NCI-H82 (cell line): ENCODE measurements at regions not wholly inside any gene's neighbourhood (a gene's known extent, or its start where the extent isn't known, plus 50 kb on each side); places are given as distances from the start of the nearest gene placed in this dataset.

Experiments
- DNase-seq: peaks from one replicate; lab custom pipeline; 2025; lab: John Stamatoyannopoulos, UW

DNA sequence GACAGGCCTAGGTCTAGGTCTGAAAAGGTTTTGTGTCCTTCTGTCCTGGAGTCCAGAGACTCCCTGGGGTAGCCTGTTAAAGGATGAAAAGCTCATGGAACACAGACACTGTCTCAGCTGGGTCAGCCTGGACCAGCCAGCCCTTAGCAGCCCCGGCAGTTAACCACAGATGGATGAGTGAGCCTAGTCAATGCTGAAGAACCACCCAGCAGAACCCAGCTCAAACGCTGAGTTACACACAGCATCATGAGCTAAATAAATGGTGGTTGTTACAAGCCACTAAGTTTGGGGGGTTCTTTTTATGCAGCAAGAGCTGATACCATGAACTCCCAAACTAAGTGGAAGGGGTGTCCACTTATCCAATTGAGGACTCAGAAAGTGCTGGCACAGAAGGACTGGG lies 472.8 kb upstream of the PROK2 start:
- DNase-seq, result no peak

DNA sequence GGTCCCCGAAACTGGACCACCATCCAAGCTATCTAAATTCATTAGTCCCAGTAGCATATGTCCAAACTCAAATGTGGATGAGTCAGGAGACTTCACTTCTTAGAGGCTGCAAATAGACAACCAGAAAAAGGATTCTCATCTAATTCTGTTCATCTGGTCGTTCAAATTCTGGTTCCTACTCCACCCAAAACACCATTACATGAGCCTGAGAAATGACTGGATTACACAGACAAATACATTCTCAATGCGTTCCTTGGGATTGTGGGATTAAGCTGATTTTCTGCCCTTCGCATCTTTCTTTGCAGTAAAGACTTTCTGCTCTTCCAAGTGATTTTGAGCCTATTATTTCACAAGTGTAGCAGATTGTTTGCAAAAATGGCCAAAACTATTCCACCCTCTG lies 472.3 kb upstream of the PROK2 start:
- DNase-seq, result peak; percentile 4

DNA sequence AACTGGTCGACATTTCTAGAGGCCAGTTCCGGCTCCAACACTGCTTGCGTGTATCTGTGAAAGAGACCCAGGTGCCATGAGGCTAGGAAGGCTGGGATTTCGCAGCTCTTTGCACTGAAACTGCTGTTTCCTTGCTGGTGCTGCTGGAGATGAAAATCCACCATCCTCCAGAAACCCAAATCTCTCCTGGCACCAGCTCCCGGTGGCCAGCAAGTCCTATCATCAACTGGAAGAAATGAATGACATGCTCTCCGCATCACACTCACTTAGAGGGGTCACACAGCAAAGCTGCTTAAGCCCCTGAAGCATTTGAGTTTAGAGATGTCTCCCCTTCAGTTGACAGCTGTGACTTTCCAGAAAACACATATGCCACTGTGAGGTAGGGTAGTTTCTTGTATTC lies 471.8 kb upstream of the PROK2 start:
- no peak for DNase-seq

DNA sequence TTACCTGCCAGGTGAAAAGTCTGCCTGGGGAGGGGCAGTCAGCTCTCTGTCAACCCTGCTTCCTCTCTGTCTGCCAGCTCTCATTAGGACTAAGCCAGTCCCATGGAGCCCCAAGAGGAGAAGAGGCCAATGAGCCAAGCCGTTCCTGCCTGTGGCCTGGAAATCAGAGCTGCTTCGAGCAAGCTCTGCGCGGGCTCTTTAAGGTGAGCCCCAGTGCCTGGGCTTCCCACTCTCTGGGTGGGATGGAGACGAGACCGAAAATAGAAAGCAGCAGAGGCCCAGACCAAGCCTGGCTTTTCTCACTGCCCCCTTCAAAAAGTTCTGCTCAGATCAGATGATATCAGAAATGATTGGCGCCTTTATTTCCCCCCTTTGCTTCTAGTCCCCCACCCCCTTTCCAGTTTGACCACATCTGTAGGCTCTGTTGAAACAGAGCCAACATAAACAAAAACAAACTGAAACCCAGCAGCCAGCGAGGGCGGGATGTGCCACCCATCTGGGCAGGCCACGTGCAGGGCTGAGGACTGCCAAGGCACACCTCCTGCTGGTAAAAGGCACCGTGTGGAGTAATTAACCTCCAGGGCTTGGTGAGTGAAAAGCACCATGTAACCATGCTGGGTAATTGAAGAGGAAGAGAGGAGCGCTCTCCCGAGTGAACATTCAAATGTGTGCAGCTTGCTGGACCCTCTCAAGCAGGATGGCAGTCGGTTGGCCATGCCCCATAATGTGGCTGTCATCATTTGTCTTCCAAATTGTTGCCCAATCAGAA lies 471.0 kb upstream of the PROK2 start:
- no peak for DNase-seq

DNA sequence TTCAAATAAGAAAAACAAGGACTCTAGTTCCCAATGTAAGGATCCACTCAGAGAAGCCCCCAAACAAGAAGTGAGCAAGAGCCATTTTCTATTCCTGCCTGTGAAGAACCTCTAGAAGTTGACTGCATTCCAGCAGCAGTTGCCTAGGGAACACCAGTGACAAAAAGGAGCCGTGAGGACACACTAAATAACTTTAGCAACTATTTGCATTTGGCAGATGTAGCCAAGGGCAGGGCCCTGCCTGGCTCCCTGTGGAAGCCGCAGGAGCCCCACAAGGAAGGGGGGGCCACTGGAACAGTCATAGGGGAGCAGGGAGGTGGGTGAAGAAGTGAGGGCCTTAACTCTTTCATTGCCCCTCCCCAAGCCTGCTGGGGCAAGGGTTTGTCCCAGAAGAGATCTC lies 470.2 kb upstream of the PROK2 start:
- DNase-seq, result no peak

DNA sequence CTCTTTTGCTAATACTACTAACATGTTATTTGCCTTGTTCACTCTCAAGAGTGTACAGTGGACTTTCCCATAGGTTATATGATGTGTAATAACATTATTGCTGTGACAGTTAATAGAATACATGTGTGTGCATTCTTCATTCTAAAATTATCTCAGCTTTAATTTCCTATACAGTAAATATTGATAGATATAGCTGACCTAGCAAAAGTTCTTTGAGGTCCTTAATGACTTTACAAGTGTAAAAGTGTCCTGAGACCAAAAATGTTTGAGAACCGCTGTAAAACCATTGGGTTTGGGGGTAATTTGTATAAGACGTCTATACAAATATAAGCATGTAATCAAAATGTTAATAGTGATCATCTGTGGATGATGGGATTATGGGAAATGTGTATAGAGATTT lies 469.5 kb upstream of the PROK2 start:
- DNase-seq, result no peak

DNA sequence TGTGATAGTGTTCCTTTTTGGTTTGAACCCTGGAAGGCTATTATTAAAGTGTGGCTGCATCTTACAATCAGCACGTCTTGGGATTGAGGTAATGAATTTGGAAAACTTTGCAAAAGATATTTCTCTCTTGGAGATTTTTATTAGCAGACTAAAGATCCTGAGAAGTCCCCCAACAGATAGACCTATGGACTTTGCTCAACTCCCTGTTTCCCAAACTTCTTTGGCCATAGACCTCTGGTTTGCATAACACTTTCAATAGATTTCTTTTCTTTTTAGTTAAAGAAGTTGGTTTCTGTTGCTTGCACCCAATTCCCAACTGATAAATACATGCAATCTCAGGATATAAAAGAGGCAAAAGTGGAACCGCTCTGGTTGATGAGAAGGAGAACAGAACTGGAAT lies 465.8 kb upstream of the PROK2 start:
- no peak for DNase-seq

DNA sequence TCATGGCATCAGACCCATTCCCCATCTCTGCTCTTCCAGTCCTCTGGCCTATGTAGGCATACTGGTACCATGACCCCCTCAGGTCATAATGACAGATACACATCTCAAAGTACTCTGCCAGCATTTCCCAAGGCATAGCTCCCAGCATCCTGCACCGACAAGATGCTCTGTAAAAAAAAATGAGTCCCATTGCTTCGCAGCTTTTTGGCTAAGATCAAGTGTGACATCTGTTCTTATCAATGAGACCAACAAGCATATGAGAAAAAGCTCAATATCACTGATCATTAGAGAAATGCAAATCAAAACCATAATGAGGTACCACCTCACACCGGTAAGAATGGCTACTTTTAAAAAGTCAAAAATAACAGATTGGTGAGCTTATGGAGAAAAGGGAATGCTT lies 463.9 kb upstream of the PROK2 start:
- DNase-seq, result no peak

DNA sequence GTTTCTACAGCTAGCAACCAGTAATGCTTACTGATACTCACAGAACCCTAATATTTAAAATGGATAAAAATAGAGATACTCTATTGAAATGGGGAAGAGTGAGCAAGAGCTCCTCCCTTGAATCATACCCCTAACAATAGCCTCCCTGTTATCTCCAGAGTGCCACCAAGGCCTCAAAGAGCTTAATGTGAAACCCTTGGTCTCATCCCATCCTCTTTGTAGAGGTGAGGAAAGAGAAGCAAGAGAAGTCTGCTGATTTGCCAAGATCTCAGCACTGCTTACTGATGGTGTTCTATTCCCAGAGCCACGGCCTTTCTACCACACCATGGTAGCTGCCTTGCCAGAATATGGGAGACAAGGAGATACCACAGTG lies 463.4 kb upstream of the PROK2 start:
- no peak for DNase-seq

DNA sequence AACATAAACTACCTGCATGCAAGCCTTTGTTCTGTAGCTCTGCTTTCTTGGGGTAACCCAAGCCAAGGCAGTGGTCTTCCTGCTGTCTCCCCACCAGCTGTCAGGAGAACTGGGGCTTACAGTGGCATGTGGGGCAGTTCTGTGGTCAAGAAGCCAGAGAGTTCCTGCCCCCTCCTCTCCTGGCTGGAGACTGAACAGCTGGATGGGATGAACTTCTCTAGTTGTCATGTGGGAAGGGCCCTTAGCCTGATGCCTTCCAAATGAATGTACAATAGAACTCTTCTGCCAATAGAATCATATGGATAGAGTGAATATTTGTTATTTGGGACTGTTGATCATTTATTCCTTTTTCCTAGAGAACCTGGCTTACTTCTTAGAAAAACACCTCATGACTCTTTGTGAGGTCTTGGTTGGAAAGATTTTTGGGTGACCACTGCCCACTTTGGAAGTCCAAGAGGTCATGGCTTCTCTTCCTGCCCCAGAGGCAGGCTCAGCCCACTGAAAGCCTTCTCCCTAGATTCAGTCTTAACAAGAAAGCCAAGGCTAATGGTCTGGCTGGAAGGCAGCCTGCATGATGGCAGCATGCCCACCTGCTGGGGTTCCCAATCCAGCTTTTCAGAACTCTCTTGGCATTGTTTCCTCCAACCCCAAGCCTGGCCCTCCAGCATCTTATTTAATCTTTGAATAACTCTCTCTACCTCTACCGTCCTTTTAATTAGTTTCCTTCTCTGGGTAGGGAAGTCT lies 462.9 kb upstream of the PROK2 start:
- DNase-seq, result no peak

DNA sequence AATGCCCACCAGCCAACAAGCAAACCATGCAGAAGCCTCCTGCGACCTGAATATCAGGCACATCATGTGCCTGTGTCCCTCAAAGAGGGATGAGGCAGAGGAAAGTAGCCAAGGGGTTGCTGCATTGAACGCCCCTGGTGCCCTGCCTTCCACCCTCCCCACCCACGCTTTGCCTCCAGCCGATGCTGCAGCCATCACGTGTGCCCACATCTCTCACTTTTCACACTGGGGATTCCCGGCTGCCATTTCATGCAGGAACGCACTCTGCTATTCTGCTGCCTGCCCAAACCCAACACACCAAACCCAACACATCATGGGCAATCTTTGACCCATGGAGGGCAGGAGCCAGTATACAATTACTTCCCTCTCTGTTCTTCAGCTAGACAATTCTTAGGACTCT lies 462.2 kb upstream of the PROK2 start:
- no peak for DNase-seq

DNA sequence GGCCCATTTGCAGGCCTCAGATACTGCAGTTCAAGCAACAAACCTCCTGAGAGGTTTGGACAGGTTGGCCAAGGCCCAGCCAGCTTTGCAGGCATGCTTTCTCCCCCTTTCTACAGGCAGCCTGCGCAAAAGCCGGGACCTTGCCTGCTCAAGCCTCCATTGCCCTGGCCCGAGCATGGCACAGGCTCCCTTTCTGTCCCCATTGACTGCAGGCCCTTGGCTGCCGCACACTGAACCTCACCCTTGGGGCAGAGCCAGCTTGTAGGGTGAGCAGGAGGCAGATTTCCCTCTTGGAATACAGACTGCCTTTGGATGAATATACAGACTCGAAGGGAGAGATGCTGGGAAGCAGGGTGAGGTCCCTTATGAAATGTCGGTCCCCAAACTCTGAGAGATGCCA lies 461.7 kb upstream of the PROK2 start:
- no peak for DNase-seq

DNA sequence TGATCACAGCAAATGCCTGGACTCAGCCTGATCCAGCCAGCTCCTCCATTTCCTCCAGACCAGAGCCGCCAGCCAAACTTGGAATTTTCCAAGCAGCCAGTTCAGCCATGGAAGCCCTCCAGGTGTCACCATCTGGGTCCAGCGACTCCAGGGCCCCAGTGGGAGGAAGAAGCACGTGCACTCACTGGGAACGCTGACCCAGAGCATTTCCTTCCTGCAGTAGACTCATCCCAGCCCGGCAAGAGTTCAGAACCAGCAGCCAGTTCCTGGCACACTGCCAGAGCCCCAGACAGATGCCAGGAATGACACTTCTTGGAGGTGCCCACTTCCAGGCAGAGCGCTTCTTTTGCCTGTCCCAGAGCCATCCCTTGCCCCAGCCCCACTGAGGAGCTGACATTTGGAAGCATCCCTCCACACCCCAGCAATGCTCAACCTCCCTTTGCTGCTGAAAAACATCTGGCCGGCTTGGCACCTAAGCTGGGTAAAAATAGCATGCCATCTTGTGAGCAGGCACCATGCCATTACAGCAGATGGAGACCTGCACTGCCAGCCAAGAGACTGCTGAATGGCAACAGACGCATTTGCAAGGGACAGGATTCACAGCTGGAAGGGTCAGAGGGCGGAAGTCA lies 460.3 kb upstream of the PROK2 start:
- DNase-seq, result peak; percentile 33

DNA sequence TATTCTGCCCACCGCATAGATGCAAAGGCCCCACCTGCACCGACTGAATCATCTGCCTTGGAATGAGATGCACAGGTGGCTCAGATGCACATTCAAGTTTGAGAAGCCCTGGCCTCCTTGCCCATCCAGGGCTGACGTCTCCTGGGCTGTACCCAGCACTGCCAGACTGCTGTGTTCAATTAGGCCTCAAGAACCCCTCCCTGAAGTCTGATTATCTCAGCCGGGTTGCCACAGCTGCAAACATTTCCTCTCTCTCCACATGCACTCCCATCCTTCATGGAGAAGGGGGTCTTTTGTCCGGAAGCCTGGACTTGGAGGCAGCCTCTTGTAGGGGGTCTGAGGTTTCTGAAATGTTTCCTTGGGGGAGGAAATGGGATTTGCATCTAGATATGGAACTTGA lies 459.4 kb upstream of the PROK2 start:
- peak; percentile 39 for DNase-seq

DNA sequence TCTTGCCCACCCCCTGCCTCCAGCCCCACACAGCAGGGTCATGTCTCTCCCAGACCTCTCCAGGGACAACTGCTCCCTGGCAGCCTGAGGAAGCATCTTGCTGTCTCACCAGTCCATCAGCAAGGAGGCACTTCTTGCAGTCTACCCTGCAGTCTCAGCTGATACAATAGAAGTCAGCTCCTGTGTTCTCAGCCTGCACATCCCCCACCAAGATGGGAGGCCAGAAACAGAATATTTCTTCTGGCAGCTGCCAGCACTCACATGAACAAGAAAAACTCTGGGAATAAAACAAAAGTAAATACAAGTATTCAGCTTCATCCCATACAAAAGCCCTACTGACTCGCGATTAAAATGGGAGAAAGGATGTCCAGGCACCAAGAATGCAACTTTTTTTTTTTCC lies 457.4 kb upstream of the PROK2 start:
- DNase-seq, result no peak

DNA sequence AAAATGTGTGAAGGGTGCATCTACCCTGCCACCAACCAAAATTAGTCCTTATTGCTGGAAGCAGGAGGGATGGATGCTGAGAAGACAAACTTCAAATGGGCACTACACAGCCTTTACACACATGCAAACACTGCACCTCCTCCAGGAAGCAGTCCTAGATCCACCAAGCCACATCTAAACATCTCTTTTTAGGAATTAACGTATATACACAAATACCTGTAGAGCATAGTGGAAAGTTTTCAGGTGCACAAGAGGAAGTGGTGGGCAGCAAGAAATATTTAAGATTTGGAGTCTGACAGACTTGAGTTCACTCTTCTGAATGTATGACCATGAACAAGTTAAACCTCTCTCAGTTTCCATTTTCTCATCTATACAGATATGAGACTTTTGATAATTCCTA lies 456.6 kb upstream of the PROK2 start:
- no peak for DNase-seq

DNA sequence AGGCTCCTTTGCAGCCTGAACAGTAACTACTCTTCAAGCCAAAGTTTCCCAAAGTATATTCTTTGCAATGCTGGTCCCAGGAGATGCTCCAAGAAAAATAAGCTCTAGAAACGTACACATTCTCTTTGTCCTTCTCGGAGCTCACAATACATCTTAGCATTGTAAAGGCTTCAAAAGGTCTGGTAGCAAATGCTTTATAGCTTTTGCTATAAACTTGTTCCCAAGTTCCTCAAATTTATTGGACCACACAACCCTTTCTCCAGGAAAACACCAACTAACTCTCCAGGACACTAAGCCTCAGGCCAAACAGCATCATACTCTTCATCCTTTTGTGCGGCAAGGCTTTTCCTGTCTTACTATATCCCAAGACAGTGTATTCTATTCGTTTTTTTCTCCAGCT lies 455.6 kb upstream of the PROK2 start:
- no peak for DNase-seq

DNA sequence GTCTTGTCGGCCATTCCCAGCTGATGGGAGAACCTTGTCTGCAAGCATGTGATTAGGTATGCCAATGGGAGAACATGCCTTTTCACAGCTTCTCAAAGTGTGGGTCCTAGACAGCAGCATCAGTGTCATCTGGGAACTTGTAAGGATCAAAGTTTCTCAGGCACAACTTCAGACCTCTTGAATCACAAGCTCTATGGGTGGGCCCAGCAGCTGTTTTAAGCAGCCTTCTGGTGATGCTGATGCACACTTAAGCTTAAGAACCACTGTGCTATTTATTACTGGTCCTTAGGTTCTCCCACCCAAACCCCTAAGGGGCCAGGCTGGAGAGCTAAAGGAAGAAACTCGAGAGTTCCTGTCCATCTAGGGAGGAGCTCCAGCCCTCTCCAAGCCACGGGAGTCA lies 453.9 kb upstream of the PROK2 start:
- DNase-seq, result no peak

DNA sequence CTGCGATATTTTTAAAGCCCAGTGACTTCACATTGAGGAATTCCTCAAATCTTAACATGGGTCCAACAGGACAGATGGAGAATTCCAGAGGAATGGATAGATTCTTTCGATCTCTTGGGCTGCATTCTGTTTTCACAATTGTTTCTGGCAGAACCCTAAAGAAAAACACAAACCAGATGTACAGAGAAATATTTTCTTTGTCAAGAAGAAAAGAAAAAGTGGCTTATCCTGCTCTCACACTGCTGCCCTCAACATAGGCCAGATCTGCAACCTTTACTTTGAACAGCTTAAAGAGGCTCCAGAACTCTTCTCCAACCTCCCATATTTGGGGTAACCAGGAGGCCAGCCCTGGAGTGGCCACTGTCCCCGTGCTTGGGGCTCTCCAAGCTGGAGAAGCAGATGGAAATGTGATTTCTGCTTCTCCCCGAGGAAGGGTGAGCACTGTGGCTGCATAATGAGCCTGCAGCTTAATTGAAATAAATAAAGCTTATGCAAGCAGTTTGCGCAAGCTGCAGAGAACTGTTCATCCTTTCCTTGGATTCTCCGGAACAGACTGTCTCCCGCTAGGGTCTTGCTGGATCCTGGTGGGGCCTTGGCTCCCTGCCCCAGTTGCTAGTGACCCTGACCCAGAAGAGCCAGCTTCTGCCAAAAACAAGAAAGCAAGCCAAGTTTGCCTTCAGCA lies 453.2 kb upstream of the PROK2 start:
- DNase-seq, result no peak

DNA sequence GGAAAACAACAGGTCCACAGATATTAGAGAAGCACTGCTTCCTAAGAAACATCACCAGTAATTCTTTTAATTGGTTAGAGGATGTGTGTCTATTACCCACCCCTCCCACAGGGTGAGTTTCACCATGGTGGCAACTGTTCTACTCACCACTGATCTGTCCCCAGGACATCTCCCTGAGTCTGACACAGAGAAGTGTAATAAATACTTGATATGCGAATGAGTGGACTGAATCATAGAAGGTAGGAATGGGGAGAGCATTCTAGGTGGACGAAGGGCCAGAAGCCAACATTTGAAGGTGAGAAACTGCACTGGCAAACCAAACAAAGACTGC lies 452.7 kb upstream of the PROK2 start:
- DNase-seq, result no peak

DNA sequence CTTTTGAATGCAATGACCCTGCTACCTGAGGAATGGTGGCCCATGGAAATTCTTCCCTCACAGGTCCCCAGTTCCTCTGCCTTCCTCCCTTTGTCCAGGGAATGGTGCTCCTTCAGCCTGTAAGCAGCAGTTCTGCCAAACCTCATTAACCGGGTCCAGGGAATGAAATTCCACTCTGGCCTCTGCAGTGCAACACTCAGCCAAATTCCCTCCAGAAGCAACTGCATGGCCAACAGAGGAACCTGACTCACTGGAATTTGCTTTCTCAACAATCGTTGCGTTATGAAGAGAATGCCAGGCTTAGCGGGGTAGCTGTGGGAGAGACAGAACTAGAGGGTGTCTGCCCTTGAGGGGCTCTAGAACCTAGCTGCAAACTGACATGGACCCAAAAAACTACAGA lies 449.4 kb upstream of the PROK2 start:
- no peak for DNase-seq

DNA sequence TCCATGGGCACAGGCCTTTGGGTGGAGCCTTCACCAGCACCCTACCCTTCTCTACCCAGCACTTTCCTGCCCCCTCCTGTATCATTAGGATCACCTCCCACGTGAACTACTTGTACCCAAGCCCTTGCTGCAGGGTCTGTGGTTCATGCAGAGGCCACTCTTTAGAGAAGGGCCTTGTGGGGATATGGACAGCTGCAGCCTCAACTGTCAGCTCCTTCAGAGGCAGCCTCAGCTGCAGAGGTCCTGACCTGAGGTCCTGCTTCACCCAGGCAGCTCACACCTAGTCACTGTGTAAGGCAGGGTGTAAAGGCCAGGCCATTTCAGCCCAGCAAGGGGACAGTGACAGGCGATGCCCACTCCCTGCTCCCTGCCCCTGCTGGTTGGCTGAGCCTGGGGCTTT lies 448.6 kb upstream of the PROK2 start:
- no peak for DNase-seq

DNA sequence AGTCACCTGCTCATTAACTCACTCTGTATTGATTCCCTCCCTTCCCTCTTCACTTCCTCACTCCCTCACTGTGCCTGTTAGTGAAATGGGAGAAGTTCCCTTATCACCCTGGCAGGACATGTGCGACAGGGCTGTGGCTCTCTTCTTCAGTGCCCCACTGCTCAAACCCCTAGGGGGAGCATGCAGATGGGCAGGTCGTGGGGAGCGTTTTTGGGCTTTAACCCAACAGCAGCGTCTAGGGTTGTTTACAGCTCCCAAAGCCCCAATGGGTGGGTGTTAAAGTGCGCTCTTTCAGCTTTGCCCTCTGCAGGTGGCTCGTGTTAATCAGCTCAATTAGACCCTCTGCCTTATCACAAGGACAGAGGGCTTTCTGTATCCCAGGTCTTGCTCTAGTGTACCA lies 447.8 kb upstream of the PROK2 start:
- DNase-seq, result peak; percentile 10
